Smooth muscle cell of the brain vasculature (primary cell): ENCODE measurements at regions not wholly inside any gene's neighbourhood (a gene's known extent, or its start where the extent isn't known, plus 50 kb on each side); places are given as distances from the start of the nearest gene placed in this dataset.
A peak's percentile ranks its signal among the peaks of the same experiment; 100 is the strongest.

ENCODE experiments used
- DNase-seq: peaks from one replicate; pipeline ENCODE4 v3.0.0-alpha.2; 2012; ENCODE audit warnings: low read depth, low spot score

GRCh38 chr7:46028246-46028645 lies 107.2 kb upstream of the IGFBP3 start:
- no peak for DNase-seq

GRCh38 chr7:46026741-46027140 lies 105.7 kb upstream of the IGFBP3 start:
- DNase-seq = no peak

GRCh38 chr7:46024263-46024916 lies 103.3 kb upstream of the IGFBP3 start:
- DNase-seq = no peak

- DNase-seq = no peak
Observed at GRCh38 chr7:46022397-46022796, 101.3 kb upstream of the IGFBP3 start.

GRCh38 chr7:46015107-46015868 lies 94.2 kb upstream of the IGFBP3 start:
- peak; percentile 50 for DNase-seq

GRCh38 chr7:46011501-46011900 lies 90.4 kb upstream of the IGFBP3 start:
- DNase-seq = no peak

GRCh38 chr7:46011059-46011458 lies 90.0 kb upstream of the IGFBP3 start:
- DNase-seq = no peak

- no peak for DNase-seq
Observed at GRCh38 chr7:46009211-46009610, 88.1 kb upstream of the IGFBP3 start.

GRCh38 chr7:46007990-46008643 lies 87.0 kb upstream of the IGFBP3 start:
- DNase-seq = no peak

GRCh38 chr7:46007194-46007593 lies 86.1 kb upstream of the IGFBP3 start:
- DNase-seq = no peak

- no peak for DNase-seq
Observed at GRCh38 chr7:46006723-46007122, 85.7 kb upstream of the IGFBP3 start.

GRCh38 chr7:46006212-46006611 lies 85.1 kb upstream of the IGFBP3 start:
- no peak for DNase-seq

- no peak for DNase-seq
Observed at GRCh38 chr7:46004965-46005364, 83.9 kb upstream of the IGFBP3 start.

- DNase-seq = peak; percentile 10
Observed at GRCh38 chr7:46003896-46004875, 83.1 kb upstream of the IGFBP3 start.

- DNase-seq = no peak
Observed at GRCh38 chr7:46003161-46003560, 82.1 kb upstream of the IGFBP3 start.

GRCh38 chr7:46000513-46000912 lies 79.4 kb upstream of the IGFBP3 start:
- DNase-seq = no peak

GRCh38 chr7:45999541-45999940 lies 78.5 kb upstream of the IGFBP3 start:
- no peak for DNase-seq

- DNase-seq = no peak
Observed at GRCh38 chr7:45998506-45998905, 77.4 kb upstream of the IGFBP3 start.

GRCh38 chr7:45993621-45994020 lies 72.5 kb upstream of the IGFBP3 start:
- DNase-seq = no peak

GRCh38 chr7:45992826-45993225 lies 71.8 kb upstream of the IGFBP3 start:
- no peak for DNase-seq

GRCh38 chr7:45990276-45990675 lies 69.2 kb upstream of the IGFBP3 start:
- DNase-seq = no peak
